HCT116 (cell line): ENCODE measurements at regions not wholly inside any gene's neighbourhood (a gene's known extent, or its start where the extent isn't known, plus 50 kb on each side); places are given as distances from the start of the nearest gene placed in this dataset.

Experiments
- ATAC-seq: fragments of 200-7000 bp; cut with Tn5 transposase; 2 replicates; pipeline ENCODE4 v1.9.1; 2020; ENCODE audit warnings: mild to moderate bottlenecking, moderate library complexity
- BruUV-seq: library from RNA; stranded (reverse); fragments of 400-500 nt; replicated peaks from 2 replicates; lab custom pipeline; 2021; lab: Mats Ljungman, UMichigan
- CTCF ChIA-PET: fragments of 300-600 bp; sonication (Branson Sonifier 250); formaldehyde crosslinking; loops from one replicate; lab custom pipeline; 2021; ENCODE audit warnings: antibody characterized with exemption; lab: Charles Lee
- POLR2A ChIA-PET: fragments of 300-600, 350-600 bp; sonication (Branson Sonifier 250); formaldehyde crosslinking; loops from one replicate; lab custom pipeline; 2021; ENCODE audit warnings: antibody characterized with exemption; lab: Charles Lee
- RAD21 ChIA-PET, 2 experiments: fragments of 300-600 bp; sonication (Branson Sonifier 250); formaldehyde crosslinking; loops; one replicate each; lab custom pipeline; 2023; ENCODE audit warnings: low total read pairs in 2 of 2; ENCODE audit not compliant: uncharacterized antibody in 2 of 2, unreplicated experiment in 2 of 2, low non-redundant PET in 1 of 2; lab: Charles Lee
- DNase-seq: peaks from one replicate; pipeline ENCODE4 v3.0.0-alpha.2; 2010; ENCODE audit warnings: low read depth, low spot score
- H2AFZ ChIP-seq: fragments of 200-600 bp; shearing (Covaris generic), sonication (generic); 2 replicates; pipeline ENCODE4 v1.6.1; 2017; ENCODE audit warnings: low read depth, mixed run types, mixed read lengths, antibody characterized with exemption, low read length; ENCODE audit not compliant: poor library complexity, severe bottlenecking
- H3K27ac ChIP-seq: 2 replicates; pipeline ENCODE4 v1.5.1; 2012; ENCODE audit warnings: low read depth, low read length
- H3K27me3 ChIP-seq: fragments of 200-600 bp; sonication (generic); 2 replicates; pipeline ENCODE4 v1.6.1; 2016; ENCODE audit warnings: mixed run types, low read length, mixed read lengths; ENCODE audit not compliant: insufficient read depth
- H3K36me3 ChIP-seq, 2 experiments: fragments of 200-500 bp in 1 of 2; fragments of 200-600 bp in 1 of 2; sonication (Bioruptor generic) in 1 of 2; sonication (generic) in 1 of 2; 2 replicates each; pipeline versions ENCODE4 v1.5.1 to v1.6.1; 2014 to 2016; ENCODE audit warnings: low read length in 2 of 2, inconsistent platforms in 1 of 2, mixed read lengths in 1 of 2, mixed run types in 1 of 2; ENCODE audit not compliant: insufficient read depth in 2 of 2, control insufficient read depth in 1 of 2
- H3K4me1 ChIP-seq, 2 experiments: fragments of 200-600 bp in 1 of 2; sonication (generic) in 1 of 2; 2 replicates each; pipeline versions ENCODE4 v1.5.1 to v1.6.1; 2012 to 2017; ENCODE audit warnings: low read length in 2 of 2, inconsistent platforms in 1 of 2, mild to moderate bottlenecking in 1 of 2, mixed read lengths in 1 of 2, mixed run types in 1 of 2, moderate library complexity in 1 of 2; ENCODE audit not compliant: insufficient read depth in 2 of 2, control insufficient read depth in 1 of 2
- H3K4me2 ChIP-seq: fragments of 200-600 bp; sonication (generic); 2 replicates; pipeline ENCODE4 v1.6.1; 2017; ENCODE audit warnings: mixed run types, low read length, mixed read lengths
- H3K4me3 ChIP-seq, 2 experiments: fragments of 200-600 bp in 1 of 2; sonication (generic) in 1 of 2; replicated peaks in 1 of 2; 2 replicates each; pipeline ENCODE4 v1.5.1; 2011 to 2016; ENCODE audit warnings: low read length in 2 of 2, control low read depth in 1 of 2, low read depth in 1 of 2, mild to moderate bottlenecking in 1 of 2, mixed read lengths in 1 of 2, mixed run types in 1 of 2
- H3K79me2 ChIP-seq: fragments of 200-600 bp; sonication (generic); 2 replicates; pipeline ENCODE4 v1.6.1; 2017; ENCODE audit warnings: mild to moderate bottlenecking, mixed run types, low read length, moderate library complexity, mixed read lengths; ENCODE audit not compliant: insufficient read depth
- H3K9ac ChIP-seq: fragments of 200-600 bp; sonication (generic); 2 replicates; pipeline ENCODE4 v1.6.1; 2016; ENCODE audit warnings: low read length, mixed read lengths
- H3K9me2 ChIP-seq: fragments of 200-600 bp; sonication (generic), shearing (Covaris generic); 2 replicates; pipeline ENCODE4 v1.6.1; 2017; ENCODE audit warnings: mixed run types, mild to moderate bottlenecking, moderate library complexity; ENCODE audit not compliant: insufficient read depth
- H3K9me3 ChIP-seq, 2 experiments: fragments of 200-500 bp in 1 of 2; fragments of 200-600 bp in 1 of 2; sonication (Bioruptor generic) in 1 of 2; sonication (generic) in 1 of 2; 2 replicates each; pipeline ENCODE4 v1.6.1; 2014 to 2017; ENCODE audit warnings: low read length in 2 of 2, mixed read lengths in 2 of 2, inconsistent platforms in 1 of 2, low read depth in 1 of 2, mild to moderate bottlenecking in 1 of 2, mixed run types in 1 of 2, moderate library complexity in 1 of 2; ENCODE audit not compliant: control insufficient read depth in 1 of 2, insufficient read depth in 1 of 2
- H4K20me1 ChIP-seq: fragments of 200-600 bp; sonication (generic), shearing (Covaris generic); 2 replicates; pipeline ENCODE4 v1.6.1; 2017; ENCODE audit warnings: mixed run types, mild to moderate bottlenecking, moderate library complexity; ENCODE audit not compliant: insufficient read depth
- CTCF ChIP-seq, 3 experiments: fragments of 200-600 bp in 1 of 3; sonication (generic) in 1 of 3; IDR thresholded peaks in 2 of 3; conservative IDR thresholded peaks in 1 of 3; 2 replicates each; pipeline ENCODE4 v1.5.1; 2012 to 2017; ENCODE audit warnings: low read depth in 2 of 3, low read length in 2 of 3, antibody characterized with exemption in 1 of 3, borderline replicate concordance in 1 of 3, control low read depth in 1 of 3, mild to moderate bottlenecking in 1 of 3, mixed read lengths in 1 of 3, mixed run types in 1 of 3, moderate library complexity in 1 of 3; ENCODE audit not compliant: insufficient read depth in 1 of 3
- FOSL1 ChIP-seq: IDR thresholded peaks from 2 replicates; pipeline ENCODE4 v1.6.1; 2012; ENCODE audit warnings: low read depth
- JUND ChIP-seq: IDR thresholded peaks from 2 replicates; pipeline ENCODE4 v1.6.1; 2012
- POLR2AphosphoS5 ChIP-seq: IDR thresholded peaks from 2 replicates; pipeline ENCODE4 v1.6.1; 2011; ENCODE audit warnings: mild to moderate bottlenecking, low read depth, low read length, moderate library complexity
- RAD21 ChIP-seq: IDR thresholded peaks from 2 replicates; pipeline ENCODE4 v1.6.1; 2012; ENCODE audit warnings: low read depth, mild to moderate bottlenecking
- SRF ChIP-seq: IDR thresholded peaks from 2 replicates; pipeline ENCODE4 v1.6.1; 2012; ENCODE audit warnings: low read depth
- YY1 ChIP-seq: IDR thresholded peaks from 2 replicates; pipeline ENCODE4 v1.6.1; 2011; ENCODE audit warnings: low read length, low read depth, moderate library complexity, mild to moderate bottlenecking; ENCODE audit not compliant: insufficient replicate concordance; ENCODE audit errors: extremely low read depth
- ZBTB33 ChIP-seq: IDR thresholded peaks from 2 replicates; pipeline ENCODE4 v1.6.1; 2011; ENCODE audit warnings: mild to moderate bottlenecking, low read length, moderate library complexity; ENCODE audit not compliant: insufficient replicate concordance; ENCODE audit errors: extremely low read depth
- intact Hi-C: fragments of 100-400 bp; cut with micrococcal nuclease; formaldehyde crosslinking; loops from 2 replicates; pipeline ENCODE4 v1.10.0; 2022

- DNase-seq = no peak
- intact Hi-C loops = no loop called here
- POLR2A ChIA-PET = no interaction called here
- no peaks in the 10 kb centered on the region for H3K9me2 ChIP-seq
- H3K9ac ChIP-seq = no peak overlapping the region
- no peaks in the 10 kb centered on the region for H3K36me3 ChIP-seq
- no peak overlapping the region for H3K4me3 ChIP-seq
- no peaks in the 10 kb centered on the region for H3K9me3 ChIP-seq
- no peak for ATAC-seq
- no peak overlapping the region for H3K4me2 ChIP-seq
- no peak for TF ChIP-seq FOSL1
- no peak for TF ChIP-seq POLR2AphosphoS5
- no peak for TF ChIP-seq SRF
- TF ChIP-seq RAD21 = no peak
- TF ChIP-seq ZBTB33 = no peak
- no peak for TF ChIP-seq JUND
- no peak for TF ChIP-seq CTCF (IDR thresholded peaks at IDR 0.05 in 2 of 3, conservative IDR thresholded peaks at IDR 0.05 in 1 of 3; ENCODE audit: borderline replicate concordance in 1 of 3, insufficient read depth in 1 of 3, low read depth in 2 of 3, low read length in 2 of 3)
- TF ChIP-seq YY1 = no peak
- no TSS peak for BruUV-seq
- CTCF ChIA-PET = no interaction called here
- H3K27me3 ChIP-seq = no peaks in the 10 kb centered on the region
- RAD21 ChIA-PET = no interaction called here
- no peaks in the 10 kb centered on the region for H3K79me2 ChIP-seq
- no peak overlapping the region for H2AFZ ChIP-seq
- H4K20me1 ChIP-seq = no peaks in the 10 kb centered on the region
- peaks cover 0 to 13% of the 10 kb centered on the region in 2 experiments; a peak in 1 of 4 replicates for H3K4me1 ChIP-seq
- no peak overlapping the region for H3K27ac ChIP-seq
Measured at GRCh38 chr12:19021240-19021639, 108.3 kb upstream of the PLEKHA5 start.
